ENCODE measurements at regions not wholly inside any gene's neighbourhood (a gene's known extent, or its start where the extent isn't known, plus 50 kb on each side); places are given as distances from the start of the nearest gene placed in this dataset.

DNA sequence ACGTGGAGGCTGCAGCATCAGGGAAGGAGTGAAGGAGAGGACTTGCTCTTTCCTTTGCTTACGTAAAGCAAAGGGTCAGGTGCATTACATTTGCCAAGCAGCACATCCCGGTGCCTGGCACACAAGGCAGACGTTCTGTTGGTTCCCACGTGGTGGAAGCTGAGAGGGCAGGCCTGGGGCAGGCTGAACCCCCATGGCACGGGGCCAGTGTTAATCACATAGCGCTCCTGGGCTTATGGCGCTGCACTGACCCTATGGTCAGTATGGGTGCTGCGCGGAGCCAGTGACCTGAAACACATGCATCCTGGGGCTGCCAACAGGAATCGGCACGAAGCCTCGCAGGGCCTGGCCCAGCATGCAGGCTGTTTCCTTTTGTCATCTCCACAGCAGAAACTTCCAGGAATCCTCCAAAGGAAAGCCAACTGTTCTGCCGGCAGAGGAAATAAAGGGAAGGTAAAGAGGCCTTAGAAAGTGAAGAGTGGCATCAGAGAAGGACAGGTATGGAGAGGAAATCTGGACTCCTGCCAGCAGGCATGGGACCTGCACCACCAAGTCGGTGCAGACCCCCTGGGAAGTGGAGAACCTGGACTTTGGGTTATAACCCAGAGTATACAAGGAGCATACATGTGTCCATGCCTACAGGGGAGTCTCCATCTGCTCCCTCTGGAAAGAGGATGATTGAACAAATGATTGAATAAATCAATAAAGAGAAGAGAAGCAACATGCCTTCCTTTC, 560.2 kb downstream of the TCERG1L start:
- no peak overlapping the region for H3K4me3 ChIP-seq (ENCODE audit: low read length)
- H3K27ac ChIP-seq (ENCODE audit: low read length) = no peak overlapping the region
- H3K27me3 ChIP-seq (ENCODE audit: control insufficient read depth, insufficient read depth, low read length) = no peaks in the 10 kb centered on the region
- no peak overlapping the region for H3K9ac ChIP-seq (ENCODE audit: low read length)
- H3K4me1 ChIP-seq (ENCODE audit: control insufficient read depth, low read depth, low read length) = no peaks in the 10 kb centered on the region
- H3K36me3 ChIP-seq (ENCODE audit: control insufficient read depth, low read depth, low read length) = no peaks in the 10 kb centered on the region
- H3K9me3 ChIP-seq (ENCODE audit: control insufficient read depth, low read depth, low read length) = no peaks in the 10 kb centered on the region

DNA sequence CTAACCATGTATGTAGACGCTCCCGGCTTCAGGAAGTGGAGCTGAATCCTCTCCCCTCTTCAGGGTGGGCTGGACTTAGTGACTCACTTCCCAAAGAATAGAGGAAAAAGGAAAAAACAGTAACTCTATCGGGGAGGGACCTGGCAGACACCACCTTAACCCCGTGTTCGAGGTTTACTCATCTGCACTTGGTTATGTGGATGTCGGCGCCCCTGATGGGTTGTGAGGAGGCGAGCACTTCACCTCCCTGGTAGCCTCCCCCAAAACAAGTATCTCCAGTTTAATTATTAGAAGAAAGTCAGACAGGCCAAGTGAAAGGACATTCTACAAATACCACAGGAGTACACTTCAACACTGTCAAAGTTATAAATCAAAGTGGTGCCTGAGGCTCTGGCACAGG, 559.7 kb downstream of the TCERG1L start:
- Histone ChIP-seq H3K36me3 (ENCODE audit: control insufficient read depth, low read depth, low read length) (no peaks in the 10 kb centered on the region), H3K9me3 (ENCODE audit: control insufficient read depth, low read depth, low read length) (no peaks in the 10 kb centered on the region), H3K4me1 (ENCODE audit: control insufficient read depth, low read depth, low read length) (no peaks in the 10 kb centered on the region), H3K9ac (ENCODE audit: low read length) (no peak overlapping the region), H3K27ac (ENCODE audit: low read length) (no peak overlapping the region), H3K27me3 (ENCODE audit: control insufficient read depth, insufficient read depth, low read length) (no peaks in the 10 kb centered on the region), H3K4me3 (ENCODE audit: low read length) (no peak overlapping the region)

DNA sequence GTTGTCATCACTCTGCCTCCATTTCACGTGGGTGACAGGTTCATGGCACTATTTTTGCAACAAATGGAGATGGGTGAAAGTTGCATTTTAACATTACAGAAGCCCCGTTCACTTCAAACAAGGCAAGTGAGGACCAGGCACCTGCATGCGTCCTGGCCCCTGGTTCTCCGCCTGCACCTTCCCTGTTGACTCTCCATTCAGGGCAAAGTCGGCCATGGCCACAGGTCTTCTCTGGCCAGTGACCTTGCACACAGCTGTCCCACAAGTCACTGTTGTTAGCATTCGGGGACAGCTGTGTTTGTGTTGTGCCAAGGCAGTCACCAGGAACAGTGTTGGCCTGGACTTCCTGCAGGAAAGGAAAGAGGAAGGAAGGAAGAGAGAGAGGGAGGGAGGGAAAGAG, 554.9 kb downstream of the TCERG1L start:
- no peak overlapping the region for H3K27ac ChIP-seq (ENCODE audit: low read length)

DNA sequence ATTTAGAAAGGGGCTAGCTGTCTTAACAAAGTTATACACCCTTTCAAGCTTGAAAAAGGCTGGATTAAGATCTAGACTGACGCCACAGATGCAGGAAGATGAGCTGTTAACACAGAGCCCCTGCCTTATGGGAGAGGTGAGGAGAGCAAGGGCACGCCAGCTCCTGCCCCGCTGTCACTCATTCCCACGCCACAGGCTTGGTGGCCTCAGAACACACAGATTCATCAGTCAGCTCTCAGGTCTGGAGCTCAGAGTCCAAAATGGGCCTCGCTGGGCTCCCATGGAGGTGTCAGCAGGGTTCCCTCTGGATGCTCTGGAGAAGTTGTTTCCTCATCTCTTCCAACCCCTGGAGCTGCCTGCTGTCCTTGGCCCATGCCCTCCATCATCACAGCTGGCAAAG, 554.2 kb downstream of the TCERG1L start:
- Histone ChIP-seq H3K4me3 (ENCODE audit: low read length) (no peak overlapping the region), H3K9ac (ENCODE audit: low read length) (no peak overlapping the region), H3K27me3 (ENCODE audit: control insufficient read depth, insufficient read depth, low read length) (no peaks in the 10 kb centered on the region), H3K9me3 (ENCODE audit: control insufficient read depth, low read depth, low read length) (no peaks in the 10 kb centered on the region), H3K27ac (ENCODE audit: low read length) (no peak overlapping the region), H3K4me1 (ENCODE audit: control insufficient read depth, low read depth, low read length) (no peaks in the 10 kb centered on the region), H3K36me3 (ENCODE audit: control insufficient read depth, low read depth, low read length) (no peaks in the 10 kb centered on the region)

More for the DNA sequence above, 554.9 kb downstream of the TCERG1L start:
- no peaks in the 10 kb centered on the region for H3K36me3 ChIP-seq (ENCODE audit: control insufficient read depth, low read depth, low read length)
- H3K4me1 ChIP-seq (ENCODE audit: control insufficient read depth, low read depth, low read length) = no peaks in the 10 kb centered on the region
- H3K9ac ChIP-seq (ENCODE audit: low read length) = no peak overlapping the region
- H3K4me3 ChIP-seq (ENCODE audit: low read length) = no peak overlapping the region
- no peaks in the 10 kb centered on the region for H3K27me3 ChIP-seq (ENCODE audit: control insufficient read depth, insufficient read depth, low read length)
- no peaks in the 10 kb centered on the region for H3K9me3 ChIP-seq (ENCODE audit: control insufficient read depth, low read depth, low read length)

DNA sequence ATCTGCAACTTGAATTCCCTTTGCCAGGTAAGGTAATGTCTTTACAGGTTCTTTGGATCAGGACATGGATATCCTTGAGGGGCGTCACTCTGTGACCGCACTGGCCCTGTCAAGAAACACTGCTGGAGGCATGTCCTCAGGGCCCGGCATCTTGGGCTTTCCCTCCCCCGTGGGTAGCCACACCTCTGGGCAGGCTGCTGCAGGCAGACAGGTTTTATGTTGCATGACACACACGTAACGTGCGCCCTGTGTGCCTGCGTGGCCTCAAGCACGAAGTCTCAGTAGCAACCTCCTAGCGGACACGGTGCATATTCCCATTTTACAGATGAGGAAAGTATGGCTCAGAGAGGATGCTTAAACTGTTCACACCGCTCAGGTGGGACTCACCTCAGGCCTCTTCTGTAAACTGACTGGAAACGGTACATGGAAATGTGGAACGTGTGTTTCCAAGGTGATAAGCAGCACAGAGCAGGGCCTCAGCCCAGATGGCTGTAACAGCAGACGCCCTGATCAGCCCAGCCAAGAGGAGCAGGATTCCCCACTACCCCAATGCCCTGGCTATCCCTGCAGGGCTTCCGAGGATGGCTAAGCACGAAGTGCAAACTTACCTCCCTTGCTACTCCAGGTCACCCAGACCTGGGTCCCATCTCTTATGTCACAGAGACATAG, 553.6 kb downstream of the TCERG1L start:
- Histone ChIP-seq H3K36me3 (ENCODE audit: control insufficient read depth, low read depth, low read length) (no peaks in the 10 kb centered on the region), H3K9me3 (ENCODE audit: control insufficient read depth, low read depth, low read length) (no peaks in the 10 kb centered on the region), H3K27me3 (ENCODE audit: control insufficient read depth, insufficient read depth, low read length) (no peaks in the 10 kb centered on the region), H3K27ac (ENCODE audit: low read length) (no peak overlapping the region), H3K4me1 (ENCODE audit: control insufficient read depth, low read depth, low read length) (no peaks in the 10 kb centered on the region), H3K4me3 (ENCODE audit: low read length) (no peak overlapping the region), H3K9ac (ENCODE audit: low read length) (no peak overlapping the region)

DNA sequence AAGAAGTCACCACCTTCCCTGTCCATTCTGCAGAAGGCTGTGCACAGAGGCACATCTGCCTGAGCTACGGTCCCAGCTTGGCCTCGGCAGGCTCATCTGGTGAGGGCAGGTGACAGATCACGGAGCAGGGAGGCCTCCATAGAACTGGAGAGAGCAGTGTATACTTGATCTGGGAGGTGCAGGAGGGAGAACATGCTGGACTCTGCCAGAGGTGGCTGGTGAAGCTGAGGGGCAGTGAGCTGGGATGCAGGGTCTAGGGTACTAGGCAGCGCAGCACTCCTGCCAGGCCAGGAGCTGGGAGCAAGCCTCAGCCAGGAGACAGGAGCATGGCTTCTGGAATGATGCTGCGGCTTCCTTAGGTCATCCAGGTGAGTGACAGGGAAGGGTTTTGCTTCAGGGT, 553.0 kb downstream of the TCERG1L start:
- Histone ChIP-seq H3K9me3 (ENCODE audit: control insufficient read depth, low read depth, low read length) (no peaks in the 10 kb centered on the region), H3K4me3 (ENCODE audit: low read length) (no peak overlapping the region), H3K27me3 (ENCODE audit: control insufficient read depth, insufficient read depth, low read length) (no peaks in the 10 kb centered on the region), H3K36me3 (ENCODE audit: control insufficient read depth, low read depth, low read length) (no peaks in the 10 kb centered on the region), H3K27ac (ENCODE audit: low read length) (no peak overlapping the region), H3K9ac (ENCODE audit: low read length) (no peak overlapping the region), H3K4me1 (ENCODE audit: control insufficient read depth, low read depth, low read length) (no peaks in the 10 kb centered on the region)

DNA sequence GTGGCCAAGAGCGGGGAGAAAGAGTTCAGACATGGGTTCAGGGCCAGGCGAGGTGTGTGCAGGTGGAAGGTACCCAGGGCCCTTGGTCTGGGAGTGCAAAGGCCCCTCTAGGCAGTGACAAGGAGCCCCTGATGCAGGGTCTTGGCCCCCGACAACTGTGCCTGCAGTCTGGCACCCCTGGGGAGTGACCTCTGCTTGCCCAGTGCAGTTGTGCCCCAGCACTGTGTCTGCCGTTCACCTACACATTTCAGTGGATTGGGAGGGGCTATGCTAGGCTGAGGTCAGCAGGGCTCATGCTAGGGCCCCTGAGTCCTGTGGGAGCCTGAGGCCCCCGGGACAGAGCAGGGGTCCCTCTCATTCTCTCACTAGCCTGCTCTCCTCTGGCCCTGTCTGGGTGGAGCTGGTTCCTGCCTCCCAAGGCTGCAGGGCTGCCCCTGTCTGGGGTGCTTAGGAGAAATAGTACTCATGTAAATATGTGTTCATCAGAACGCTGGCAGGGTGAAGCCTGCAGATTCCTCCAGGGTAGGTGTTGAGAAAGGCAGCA, 550.4 kb downstream of the TCERG1L start:
- no peaks in the 10 kb centered on the region for H3K9me3 ChIP-seq (ENCODE audit: control insufficient read depth, low read depth, low read length)

DNA sequence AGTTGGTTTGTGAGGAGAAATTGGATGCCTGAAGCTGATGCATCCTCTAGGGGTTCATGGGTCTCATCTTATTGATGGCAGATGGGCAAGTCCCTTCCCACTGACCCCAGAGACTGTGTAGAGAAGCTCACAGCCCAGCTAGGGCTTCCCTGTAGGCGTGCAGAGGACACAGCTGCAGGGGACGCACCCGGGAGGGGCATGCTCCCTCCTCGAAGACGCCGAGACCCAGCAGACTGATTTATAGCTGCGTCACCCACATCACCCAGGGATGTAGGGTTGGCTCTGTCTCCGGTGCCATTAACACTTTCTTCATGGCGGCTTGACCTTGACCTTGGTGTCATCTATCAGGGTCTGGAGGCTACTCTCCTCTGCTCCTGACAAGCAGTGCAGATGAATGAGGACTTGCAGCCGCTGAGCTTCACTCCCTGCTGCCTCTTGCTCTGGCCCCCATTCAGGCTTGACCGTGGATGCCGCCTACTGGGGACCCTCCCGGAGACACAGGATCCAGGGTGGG, 549.7 kb downstream of the TCERG1L start:
- no peaks in the 10 kb centered on the region for H3K27me3 ChIP-seq (ENCODE audit: control insufficient read depth, insufficient read depth, low read length)
- no peaks in the 10 kb centered on the region for H3K36me3 ChIP-seq (ENCODE audit: control insufficient read depth, low read depth, low read length)
- H3K9me3 ChIP-seq (ENCODE audit: control insufficient read depth, low read depth, low read length) = no peaks in the 10 kb centered on the region
- no peak overlapping the region for H3K4me3 ChIP-seq (ENCODE audit: low read length)
- no peak overlapping the region for H3K27ac ChIP-seq (ENCODE audit: low read length)
- H3K9ac ChIP-seq (ENCODE audit: low read length) = no peak overlapping the region
- no peaks in the 10 kb centered on the region for H3K4me1 ChIP-seq (ENCODE audit: control insufficient read depth, low read depth, low read length)

More for the DNA sequence above, 550.4 kb downstream of the TCERG1L start:
- no peak overlapping the region for H3K9ac ChIP-seq (ENCODE audit: low read length)
- H3K4me1 ChIP-seq (ENCODE audit: control insufficient read depth, low read depth, low read length) = no peaks in the 10 kb centered on the region
- no peak overlapping the region for H3K27ac ChIP-seq (ENCODE audit: low read length)
- H3K27me3 ChIP-seq (ENCODE audit: control insufficient read depth, insufficient read depth, low read length) = no peaks in the 10 kb centered on the region
- H3K36me3 ChIP-seq (ENCODE audit: control insufficient read depth, low read depth, low read length) = no peaks in the 10 kb centered on the region
- no peak overlapping the region for H3K4me3 ChIP-seq (ENCODE audit: low read length)

DNA sequence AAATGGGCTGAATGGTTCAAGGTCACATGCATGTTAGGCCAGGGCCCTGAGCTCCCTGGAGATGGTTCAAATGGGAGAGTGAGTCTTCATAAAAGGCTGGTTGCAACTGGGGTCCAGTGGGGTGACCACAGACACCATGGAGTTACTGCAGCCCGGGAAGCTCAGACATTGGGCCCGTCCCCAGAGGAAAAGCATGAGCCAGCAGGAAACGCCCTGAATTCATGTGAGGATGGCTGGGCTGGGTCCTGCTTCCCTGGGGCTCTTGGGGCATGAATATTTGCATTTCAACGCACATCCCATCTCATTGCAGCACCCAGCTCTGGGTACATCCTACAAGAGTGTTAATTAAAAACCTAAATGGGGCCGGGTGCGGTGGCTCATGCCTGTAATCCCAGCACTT, 549.0 kb downstream of the TCERG1L start:
- Histone ChIP-seq H3K27ac (ENCODE audit: low read length) (no peak overlapping the region), H3K27me3 (ENCODE audit: control insufficient read depth, insufficient read depth, low read length) (no peaks in the 10 kb centered on the region), H3K4me1 (ENCODE audit: control insufficient read depth, low read depth, low read length) (no peaks in the 10 kb centered on the region), H3K36me3 (ENCODE audit: control insufficient read depth, low read depth, low read length) (no peaks in the 10 kb centered on the region), H3K9me3 (ENCODE audit: control insufficient read depth, low read depth, low read length) (no peaks in the 10 kb centered on the region), H3K4me3 (ENCODE audit: low read length) (no peak overlapping the region), H3K9ac (ENCODE audit: low read length) (no peak overlapping the region)

DNA sequence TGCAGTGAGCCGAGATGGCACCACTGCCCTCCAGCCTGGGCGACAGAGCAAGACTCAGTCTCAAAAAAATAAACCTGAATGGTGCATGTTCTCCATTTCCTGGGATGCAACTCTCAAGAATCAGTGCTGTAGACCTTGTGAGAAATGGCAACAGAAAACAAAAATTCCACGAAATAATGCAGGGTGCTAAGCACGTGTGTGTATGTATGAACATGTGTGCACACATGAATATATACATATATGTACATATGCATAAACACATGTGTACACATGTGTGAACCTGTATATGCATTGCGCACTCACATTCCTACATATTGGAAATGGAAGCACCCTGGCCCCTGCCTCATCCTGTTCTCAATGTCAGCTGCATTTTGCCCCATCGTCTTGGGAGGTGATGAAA, 548.5 kb downstream of the TCERG1L start:
- H3K4me1 ChIP-seq (ENCODE audit: control insufficient read depth, low read depth, low read length) = no peaks in the 10 kb centered on the region
- no peak overlapping the region for H3K4me3 ChIP-seq (ENCODE audit: low read length)
- no peaks in the 10 kb centered on the region for H3K9me3 ChIP-seq (ENCODE audit: control insufficient read depth, low read depth, low read length)
- H3K27ac ChIP-seq (ENCODE audit: low read length) = no peak overlapping the region
- no peaks in the 10 kb centered on the region for H3K27me3 ChIP-seq (ENCODE audit: control insufficient read depth, insufficient read depth, low read length)
- no peaks in the 10 kb centered on the region for H3K36me3 ChIP-seq (ENCODE audit: control insufficient read depth, low read depth, low read length)
- no peak overlapping the region for H3K9ac ChIP-seq (ENCODE audit: low read length)

DNA sequence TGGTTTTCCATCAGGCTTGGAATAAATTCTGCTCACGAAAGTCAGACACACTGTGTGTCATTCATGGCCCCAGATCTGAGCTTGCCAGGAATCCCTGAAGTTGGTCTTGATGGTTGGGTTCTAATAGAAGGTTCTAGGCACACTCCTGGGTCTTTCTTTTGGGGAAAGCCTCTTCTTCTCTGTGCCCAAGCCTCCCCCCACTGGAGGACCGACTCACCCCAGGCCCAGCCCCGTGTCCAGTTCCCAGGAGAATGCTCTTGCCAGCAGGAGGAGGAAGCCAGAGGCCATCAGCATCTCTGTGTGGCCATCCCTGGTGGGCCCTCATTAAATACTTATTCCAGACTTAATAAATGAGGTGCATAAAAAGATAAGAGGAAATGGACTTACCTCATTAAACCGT, 548.0 kb downstream of the TCERG1L start:
- H3K27me3 ChIP-seq (ENCODE audit: control insufficient read depth, insufficient read depth, low read length) = no peaks in the 10 kb centered on the region
- H3K4me1 ChIP-seq (ENCODE audit: control insufficient read depth, low read depth, low read length) = no peaks in the 10 kb centered on the region
- H3K36me3 ChIP-seq (ENCODE audit: control insufficient read depth, low read depth, low read length) = no peaks in the 10 kb centered on the region
- H3K4me3 ChIP-seq (ENCODE audit: low read length) = no peak overlapping the region
- H3K9me3 ChIP-seq (ENCODE audit: control insufficient read depth, low read depth, low read length) = no peaks in the 10 kb centered on the region
- no peak overlapping the region for H3K9ac ChIP-seq (ENCODE audit: low read length)
- H3K27ac ChIP-seq (ENCODE audit: low read length) = no peak overlapping the region

Data from iPS-18a (cell line).